HCT116 (cell line): ENCODE measurements at regions not wholly inside any gene's neighbourhood (a gene's known extent, or its start where the extent isn't known, plus 50 kb on each side); places are given as distances from the start of the nearest gene placed in this dataset.

Experiments used
- ATAC-seq: fragments of 200-7000 bp; cut with Tn5 transposase; 2 replicates; pipeline ENCODE4 v1.9.1; 2020; ENCODE audit warnings: mild to moderate bottlenecking, moderate library complexity
- BruUV-seq: library from RNA; stranded (reverse); fragments of 400-500 nt; replicated peaks from 2 replicates; lab custom pipeline; 2021; lab: Mats Ljungman, UMichigan
- CTCF ChIA-PET: fragments of 300-600 bp; sonication (Branson Sonifier 250); formaldehyde crosslinking; loops from one replicate; lab custom pipeline; 2021; ENCODE audit warnings: antibody characterized with exemption; lab: Charles Lee
- POLR2A ChIA-PET: fragments of 300-600, 350-600 bp; sonication (Branson Sonifier 250); formaldehyde crosslinking; loops from one replicate; lab custom pipeline; 2021; ENCODE audit warnings: antibody characterized with exemption; lab: Charles Lee
- RAD21 ChIA-PET, 2 experiments: fragments of 300-600 bp; sonication (Branson Sonifier 250); formaldehyde crosslinking; loops; one replicate each; lab custom pipeline; 2023; ENCODE audit warnings: low total read pairs in 2 of 2; ENCODE audit not compliant: uncharacterized antibody in 2 of 2, unreplicated experiment in 2 of 2, low non-redundant PET in 1 of 2; lab: Charles Lee
- DNase-seq: peaks from one replicate; pipeline ENCODE4 v3.0.0-alpha.2; 2010; ENCODE audit warnings: low read depth, low spot score
- H2AFZ ChIP-seq: fragments of 200-600 bp; shearing (Covaris generic), sonication (generic); 2 replicates; pipeline ENCODE4 v1.6.1; 2017; ENCODE audit warnings: low read depth, mixed run types, mixed read lengths, antibody characterized with exemption, low read length; ENCODE audit not compliant: poor library complexity, severe bottlenecking
- H3K27ac ChIP-seq: 2 replicates; pipeline ENCODE4 v1.5.1; 2012; ENCODE audit warnings: low read depth, low read length
- H3K27me3 ChIP-seq: fragments of 200-600 bp; sonication (generic); 2 replicates; pipeline ENCODE4 v1.6.1; 2016; ENCODE audit warnings: mixed run types, low read length, mixed read lengths; ENCODE audit not compliant: insufficient read depth
- H3K36me3 ChIP-seq, 2 experiments: fragments of 200-500 bp in 1 of 2; fragments of 200-600 bp in 1 of 2; sonication (Bioruptor generic) in 1 of 2; sonication (generic) in 1 of 2; 2 replicates each; pipeline versions ENCODE4 v1.5.1 to v1.6.1; 2014 to 2016; ENCODE audit warnings: low read length in 2 of 2, inconsistent platforms in 1 of 2, mixed read lengths in 1 of 2, mixed run types in 1 of 2; ENCODE audit not compliant: insufficient read depth in 2 of 2, control insufficient read depth in 1 of 2
- H3K4me1 ChIP-seq, 2 experiments: fragments of 200-600 bp in 1 of 2; sonication (generic) in 1 of 2; 2 replicates each; pipeline versions ENCODE4 v1.5.1 to v1.6.1; 2012 to 2017; ENCODE audit warnings: low read length in 2 of 2, inconsistent platforms in 1 of 2, mild to moderate bottlenecking in 1 of 2, mixed read lengths in 1 of 2, mixed run types in 1 of 2, moderate library complexity in 1 of 2; ENCODE audit not compliant: insufficient read depth in 2 of 2, control insufficient read depth in 1 of 2
- H3K4me2 ChIP-seq: fragments of 200-600 bp; sonication (generic); 2 replicates; pipeline ENCODE4 v1.6.1; 2017; ENCODE audit warnings: mixed run types, low read length, mixed read lengths
- H3K4me3 ChIP-seq, 2 experiments: fragments of 200-600 bp in 1 of 2; sonication (generic) in 1 of 2; replicated peaks in 1 of 2; 2 replicates each; pipeline ENCODE4 v1.5.1; 2011 to 2016; ENCODE audit warnings: low read length in 2 of 2, control low read depth in 1 of 2, low read depth in 1 of 2, mild to moderate bottlenecking in 1 of 2, mixed read lengths in 1 of 2, mixed run types in 1 of 2
- H3K79me2 ChIP-seq: fragments of 200-600 bp; sonication (generic); 2 replicates; pipeline ENCODE4 v1.6.1; 2017; ENCODE audit warnings: mild to moderate bottlenecking, mixed run types, low read length, moderate library complexity, mixed read lengths; ENCODE audit not compliant: insufficient read depth
- H3K9ac ChIP-seq: fragments of 200-600 bp; sonication (generic); 2 replicates; pipeline ENCODE4 v1.6.1; 2016; ENCODE audit warnings: low read length, mixed read lengths
- H3K9me2 ChIP-seq: fragments of 200-600 bp; sonication (generic), shearing (Covaris generic); 2 replicates; pipeline ENCODE4 v1.6.1; 2017; ENCODE audit warnings: mixed run types, mild to moderate bottlenecking, moderate library complexity; ENCODE audit not compliant: insufficient read depth
- H3K9me3 ChIP-seq, 2 experiments: fragments of 200-500 bp in 1 of 2; fragments of 200-600 bp in 1 of 2; sonication (Bioruptor generic) in 1 of 2; sonication (generic) in 1 of 2; 2 replicates each; pipeline ENCODE4 v1.6.1; 2014 to 2017; ENCODE audit warnings: low read length in 2 of 2, mixed read lengths in 2 of 2, inconsistent platforms in 1 of 2, low read depth in 1 of 2, mild to moderate bottlenecking in 1 of 2, mixed run types in 1 of 2, moderate library complexity in 1 of 2; ENCODE audit not compliant: control insufficient read depth in 1 of 2, insufficient read depth in 1 of 2
- H4K20me1 ChIP-seq: fragments of 200-600 bp; sonication (generic), shearing (Covaris generic); 2 replicates; pipeline ENCODE4 v1.6.1; 2017; ENCODE audit warnings: mixed run types, mild to moderate bottlenecking, moderate library complexity; ENCODE audit not compliant: insufficient read depth
- CBX3 ChIP-seq: IDR thresholded peaks from 2 replicates; pipeline ENCODE4 v1.6.1; 2012; ENCODE audit warnings: low read depth
- CEBPB ChIP-seq: IDR thresholded peaks from 2 replicates; pipeline ENCODE4 v1.6.1; 2012; ENCODE audit warnings: low read depth
- ELF1 ChIP-seq: IDR thresholded peaks from 2 replicates; pipeline ENCODE4 v1.6.1; 2012; ENCODE audit warnings: low read depth, borderline replicate concordance
- EZH2phosphoT487 ChIP-seq: fragments of 200-600 bp; IDR thresholded peaks from 2 replicates; pipeline ENCODE4 v1.6.1; 2018; ENCODE audit warnings: antibody characterized with exemption, borderline replicate concordance
- JUND ChIP-seq: IDR thresholded peaks from 2 replicates; pipeline ENCODE4 v1.6.1; 2012
- TCF7L2 ChIP-seq: IDR thresholded peaks from 2 replicates; pipeline ENCODE4 v1.7.0; 2011; ENCODE audit warnings: borderline replicate concordance, inconsistent platforms; ENCODE audit not compliant: insufficient read depth, insufficient read length; ENCODE audit errors: extremely low read depth
- ZFX ChIP-seq: fragments of 450-650 bp; IDR thresholded peaks from 2 replicates; pipeline ENCODE4 v1.6.1; 2017
- intact Hi-C: fragments of 100-400 bp; cut with micrococcal nuclease; formaldehyde crosslinking; loops from 2 replicates; pipeline ENCODE4 v1.10.0; 2022
- TF ChIP-seq, protein P1 (sequence below), 3 experiments: fragments of 200-600 bp in 1 of 3; sonication (generic) in 1 of 3; IDR thresholded peaks in 2 of 3; conservative IDR thresholded peaks in 1 of 3; 2 replicates each; pipeline ENCODE4 v1.5.1; 2012 to 2017; ENCODE audit warnings: low read depth in 2 of 3, low read length in 2 of 3, antibody characterized with exemption in 1 of 3, borderline replicate concordance in 1 of 3, control low read depth in 1 of 3, mild to moderate bottlenecking in 1 of 3, mixed read lengths in 1 of 3, mixed run types in 1 of 3, moderate library complexity in 1 of 3; ENCODE audit not compliant: insufficient read depth in 1 of 3
- TF ChIP-seq, protein P2 (sequence below): IDR thresholded peaks from 2 replicates; pipeline ENCODE4 v1.6.1; 2011; ENCODE audit warnings: mild to moderate bottlenecking, low read length, moderate library complexity; ENCODE audit not compliant: insufficient replicate concordance; ENCODE audit errors: extremely low read depth

DNA sequence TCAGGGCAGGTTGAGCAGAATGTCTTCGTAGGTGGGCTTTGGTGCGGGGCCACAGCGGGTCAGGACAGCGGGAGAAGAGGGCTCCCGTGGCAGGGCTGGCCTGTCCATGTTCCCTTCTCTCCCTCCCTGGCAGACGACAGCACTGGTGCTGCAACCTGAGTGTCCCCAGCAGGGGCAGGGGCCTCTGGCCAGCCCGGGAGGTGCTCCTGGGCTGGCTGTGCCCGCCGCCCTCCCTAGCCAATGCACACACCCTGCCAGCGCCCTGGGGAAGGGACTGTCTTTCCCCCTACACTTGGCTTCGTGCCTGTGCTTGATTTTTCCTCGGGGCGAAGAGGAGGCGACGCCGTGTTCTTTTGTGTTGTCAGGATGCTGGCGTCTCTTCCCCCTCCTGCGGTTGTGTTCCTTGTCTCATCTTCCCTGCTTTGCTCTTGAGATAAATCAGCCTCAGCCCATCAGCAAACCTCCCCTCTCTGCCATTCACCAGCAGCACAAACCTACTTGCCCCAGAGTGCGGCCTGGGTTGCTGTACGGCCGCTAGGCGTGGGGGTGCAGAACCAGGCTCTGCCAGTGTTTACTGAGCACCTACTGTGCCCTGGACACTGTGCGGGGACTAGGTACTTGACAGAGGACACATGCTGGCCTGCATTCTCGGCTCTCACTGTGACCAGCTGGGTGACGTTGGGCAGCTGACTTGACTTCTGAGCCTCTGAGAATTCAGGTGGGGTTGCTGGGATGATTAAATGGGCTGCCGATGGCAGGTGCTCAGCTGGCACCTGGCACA, 237.3 kb upstream of the CIBAR2 start:
- ATAC-seq: no peak
- Histone ChIP-seq H2AFZ (no peak overlapping the region), H3K9ac (no peak overlapping the region), H3K27ac (no peak overlapping the region), H3K36me3 (no peaks in the 10 kb centered on the region), H3K79me2 (no peaks in the 10 kb centered on the region), H3K27me3 (no peaks in the 10 kb centered on the region), H3K9me2 (no peaks in the 10 kb centered on the region), H4K20me1 (no peaks in the 10 kb centered on the region), H3K4me3 (no peak overlapping the region), H3K4me2 (peak overlapping the region; percentile 52; the same call in 1 of the 2 replicates), H3K9me3 (peaks cover 4 to 9% of the 10 kb centered on the region in 2 experiments; a peak in 1 of 4 replicates), H3K4me1 (peaks cover 33 to 38% of the 10 kb centered on the region in 2 experiments)
- intact Hi-C loops: no loop called here
- no peak for TF ChIP-seq CEBPB
- BruUV-seq: no TSS peak
- ChIA-PET RAD21 (no interaction called here), POLR2A (interaction anchor here (0.9 kb wide), 1 partner anchor 264 kb away, joined by 3 read pairs; the partner anchor contains the start of gene GSE1), CTCF (interaction anchor here (1.4 to 2.2 kb wide), 3 partner anchors 19 to 71 kb away, joined by 3 to 9 read pairs (median 5); no protein-coding TSS in a partner anchor)
- no peak for DNase-seq

DNA sequence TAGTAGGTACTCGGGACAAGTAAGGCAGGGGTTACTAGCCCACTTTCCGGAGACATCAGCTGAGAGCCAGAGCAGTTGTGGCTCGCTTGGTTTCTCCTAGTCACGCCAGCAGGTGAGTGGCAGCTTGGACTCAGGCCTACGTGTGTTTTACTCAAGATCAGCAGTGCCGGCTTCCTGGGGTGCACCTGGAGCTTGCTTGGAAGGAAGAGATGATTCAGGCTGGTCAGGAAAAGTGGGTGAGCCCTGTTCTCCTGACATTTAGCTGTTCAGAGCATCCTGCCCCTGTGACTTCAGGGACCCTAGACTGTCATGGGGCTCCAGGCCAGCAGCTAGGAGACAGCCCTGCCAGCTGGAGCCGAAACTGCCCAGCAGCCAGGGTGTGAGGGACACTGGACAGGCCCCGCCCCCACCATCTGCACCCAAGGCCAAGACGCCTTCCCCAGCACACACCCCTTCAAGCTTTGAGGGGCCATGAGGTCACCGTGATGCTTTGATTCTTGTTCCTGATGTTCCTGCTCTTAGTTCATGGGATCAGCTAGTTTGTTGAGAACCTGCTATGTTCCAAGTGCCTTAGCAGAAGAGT, 238.0 kb upstream of the CIBAR2 start:
- TF ChIP-seq CEBPB (no peak), TCF7L2 (no peak), ELF1 (no peak), ZFX (no peak), JUND (no peak), CBX3 (no peak), EZH2phosphoT487 (no peak)
- TF ChIP-seq, protein P1, sequence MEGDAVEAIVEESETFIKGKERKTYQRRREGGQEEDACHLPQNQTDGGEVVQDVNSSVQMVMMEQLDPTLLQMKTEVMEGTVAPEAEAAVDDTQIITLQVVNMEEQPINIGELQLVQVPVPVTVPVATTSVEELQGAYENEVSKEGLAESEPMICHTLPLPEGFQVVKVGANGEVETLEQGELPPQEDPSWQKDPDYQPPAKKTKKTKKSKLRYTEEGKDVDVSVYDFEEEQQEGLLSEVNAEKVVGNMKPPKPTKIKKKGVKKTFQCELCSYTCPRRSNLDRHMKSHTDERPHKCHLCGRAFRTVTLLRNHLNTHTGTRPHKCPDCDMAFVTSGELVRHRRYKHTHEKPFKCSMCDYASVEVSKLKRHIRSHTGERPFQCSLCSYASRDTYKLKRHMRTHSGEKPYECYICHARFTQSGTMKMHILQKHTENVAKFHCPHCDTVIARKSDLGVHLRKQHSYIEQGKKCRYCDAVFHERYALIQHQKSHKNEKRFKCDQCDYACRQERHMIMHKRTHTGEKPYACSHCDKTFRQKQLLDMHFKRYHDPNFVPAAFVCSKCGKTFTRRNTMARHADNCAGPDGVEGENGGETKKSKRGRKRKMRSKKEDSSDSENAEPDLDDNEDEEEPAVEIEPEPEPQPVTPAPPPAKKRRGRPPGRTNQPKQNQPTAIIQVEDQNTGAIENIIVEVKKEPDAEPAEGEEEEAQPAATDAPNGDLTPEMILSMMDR (IDR thresholded peaks at IDR 0.05 in 2 of 3, conservative IDR thresholded peaks at IDR 0.05 in 1 of 3; ENCODE audit: borderline replicate concordance in 1 of 3, insufficient read depth in 1 of 3, low read depth in 2 of 3, low read length in 2 of 3): no peak
- TF ChIP-seq, protein P2, sequence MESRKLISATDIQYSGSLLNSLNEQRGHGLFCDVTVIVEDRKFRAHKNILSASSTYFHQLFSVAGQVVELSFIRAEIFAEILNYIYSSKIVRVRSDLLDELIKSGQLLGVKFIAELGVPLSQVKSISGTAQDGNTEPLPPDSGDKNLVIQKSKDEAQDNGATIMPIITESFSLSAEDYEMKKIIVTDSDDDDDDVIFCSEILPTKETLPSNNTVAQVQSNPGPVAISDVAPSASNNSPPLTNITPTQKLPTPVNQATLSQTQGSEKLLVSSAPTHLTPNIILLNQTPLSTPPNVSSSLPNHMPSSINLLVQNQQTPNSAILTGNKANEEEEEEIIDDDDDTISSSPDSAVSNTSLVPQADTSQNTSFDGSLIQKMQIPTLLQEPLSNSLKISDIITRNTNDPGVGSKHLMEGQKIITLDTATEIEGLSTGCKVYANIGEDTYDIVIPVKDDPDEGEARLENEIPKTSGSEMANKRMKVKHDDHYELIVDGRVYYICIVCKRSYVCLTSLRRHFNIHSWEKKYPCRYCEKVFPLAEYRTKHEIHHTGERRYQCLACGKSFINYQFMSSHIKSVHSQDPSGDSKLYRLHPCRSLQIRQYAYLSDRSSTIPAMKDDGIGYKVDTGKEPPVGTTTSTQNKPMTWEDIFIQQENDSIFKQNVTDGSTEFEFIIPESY: no peak
- ChIA-PET CTCF (interaction anchor here (0.8 to 2.2 kb wide), 10 partner anchors 13 to 266 kb away, joined by 3 to 9 read pairs (median 4); no protein-coding TSS in a partner anchor), RAD21 (interaction anchor here in 1 of 2 experiments (1.0 kb wide), 1 partner anchor 45 kb away, joined by 3 read pairs; no protein-coding TSS in a partner anchor), POLR2A (interaction anchor here (0.9 to 1.0 kb wide), 2 partner anchors 16 to 263 kb away, joined by 3 read pairs; partner anchors contain the start of gene GSE1)
- no peak overlapping the region for H2AFZ ChIP-seq
- H4K20me1 ChIP-seq: no peaks in the 10 kb centered on the region
- H3K79me2 ChIP-seq: no peaks in the 10 kb centered on the region
- ATAC-seq (no peak), DNase-seq (no peak)
- H3K4me2 ChIP-seq: peak overlapping the region; percentile 52
- H3K9me2 ChIP-seq: no peaks in the 10 kb centered on the region
- intact Hi-C loops: no loop called here
- BruUV-seq: no TSS peak
- H3K36me3 ChIP-seq: no peaks in the 10 kb centered on the region
- no peak overlapping the region for H3K4me3 ChIP-seq
- peak overlapping the region; percentile 41; the same call in 1 of the 2 replicates for H3K27ac ChIP-seq
- H3K9me3 ChIP-seq: peaks cover 4 to 9% of the 10 kb centered on the region in 2 experiments; a peak in 1 of 4 replicates
- no peaks in the 10 kb centered on the region for H3K27me3 ChIP-seq
- no peak overlapping the region for H3K9ac ChIP-seq
- peaks cover 38 to 42% of the 10 kb centered on the region in 2 experiments for H3K4me1 ChIP-seq
